ENCODE measurements at regions not wholly inside any gene's neighbourhood (a gene's known extent, or its start where the extent isn't known, plus 50 kb on each side); places are given as distances from the start of the nearest gene placed in this dataset.

DNA sequence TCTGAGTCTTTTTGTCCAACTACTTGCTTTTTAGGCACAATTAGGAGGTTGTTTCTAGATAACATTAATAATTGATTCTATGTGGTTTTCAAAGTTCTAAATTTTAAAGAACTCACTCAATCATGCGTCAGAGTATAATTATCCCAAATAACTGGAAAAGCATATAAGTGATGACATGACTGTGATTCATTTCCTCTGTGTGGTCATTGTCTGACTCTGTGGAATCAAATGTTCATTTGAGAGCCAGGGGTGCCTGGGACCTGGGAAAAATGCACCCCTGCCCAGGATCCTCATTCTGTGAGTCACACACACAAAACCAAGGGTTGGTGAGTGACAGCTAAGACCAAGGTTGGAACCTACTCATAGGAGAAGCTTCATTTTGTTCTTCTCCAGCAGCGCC, 127.1 kb upstream of the MLIP start:
- peak; percentile 96 for DNase-seq (ENCODE audit: low read depth)
- no peak overlapping the region for H3K4me3 ChIP-seq (ENCODE audit: low read depth, low read length)
- TF ChIP-seq, protein P1, sequence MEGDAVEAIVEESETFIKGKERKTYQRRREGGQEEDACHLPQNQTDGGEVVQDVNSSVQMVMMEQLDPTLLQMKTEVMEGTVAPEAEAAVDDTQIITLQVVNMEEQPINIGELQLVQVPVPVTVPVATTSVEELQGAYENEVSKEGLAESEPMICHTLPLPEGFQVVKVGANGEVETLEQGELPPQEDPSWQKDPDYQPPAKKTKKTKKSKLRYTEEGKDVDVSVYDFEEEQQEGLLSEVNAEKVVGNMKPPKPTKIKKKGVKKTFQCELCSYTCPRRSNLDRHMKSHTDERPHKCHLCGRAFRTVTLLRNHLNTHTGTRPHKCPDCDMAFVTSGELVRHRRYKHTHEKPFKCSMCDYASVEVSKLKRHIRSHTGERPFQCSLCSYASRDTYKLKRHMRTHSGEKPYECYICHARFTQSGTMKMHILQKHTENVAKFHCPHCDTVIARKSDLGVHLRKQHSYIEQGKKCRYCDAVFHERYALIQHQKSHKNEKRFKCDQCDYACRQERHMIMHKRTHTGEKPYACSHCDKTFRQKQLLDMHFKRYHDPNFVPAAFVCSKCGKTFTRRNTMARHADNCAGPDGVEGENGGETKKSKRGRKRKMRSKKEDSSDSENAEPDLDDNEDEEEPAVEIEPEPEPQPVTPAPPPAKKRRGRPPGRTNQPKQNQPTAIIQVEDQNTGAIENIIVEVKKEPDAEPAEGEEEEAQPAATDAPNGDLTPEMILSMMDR (conservative IDR thresholded peaks at IDR 0.05; ENCODE audit: low read depth, low read length), result no peak

DNA sequence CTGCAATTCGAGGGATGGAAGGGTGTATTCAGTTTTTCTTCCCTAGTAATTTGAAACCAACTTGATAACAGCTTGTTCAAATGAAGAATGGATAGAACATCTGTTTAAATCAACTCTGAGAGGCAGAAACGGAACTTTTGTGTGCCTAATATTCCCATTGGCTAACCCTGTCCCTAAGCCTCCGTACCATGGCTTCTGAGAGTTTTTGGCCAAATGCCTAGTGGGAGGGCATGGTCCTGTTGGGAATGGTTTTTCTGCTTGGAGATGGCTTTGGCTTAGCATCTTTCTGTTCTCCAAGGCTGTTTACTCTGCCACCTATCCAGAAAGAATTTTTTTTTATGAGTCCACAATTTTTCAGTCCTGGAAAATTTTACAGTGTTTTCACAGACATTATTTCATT, 126.7 kb upstream of the MLIP start:
- no peak for DNase-seq (ENCODE audit: low read depth)
- TF ChIP-seq, protein P1 (conservative IDR thresholded peaks at IDR 0.05; ENCODE audit: low read depth, low read length), result no peak
- H3K4me3 ChIP-seq (ENCODE audit: low read depth, low read length), result no peak overlapping the region

DNA sequence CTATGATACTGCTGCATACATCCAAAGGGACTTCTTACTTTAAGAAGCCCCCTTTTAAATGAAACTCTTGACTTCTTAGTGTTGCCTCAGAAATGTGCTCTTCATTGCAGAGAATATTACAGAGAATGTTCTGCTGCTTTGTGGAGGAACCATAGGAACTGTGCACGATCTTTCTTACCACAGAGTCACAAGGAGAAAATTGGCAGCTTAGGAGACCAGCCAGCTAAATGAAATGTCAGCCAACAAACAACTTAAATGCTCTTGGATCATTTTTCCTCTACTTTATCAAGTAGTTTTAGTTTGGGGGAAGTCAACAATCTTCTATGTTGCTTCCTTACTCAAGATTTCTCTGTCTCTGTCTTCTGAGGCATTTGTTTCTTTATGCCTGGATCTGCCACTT, 125.9 kb upstream of the MLIP start:
- H3K4me3 ChIP-seq (ENCODE audit: low read depth, low read length), result no peak overlapping the region
- TF ChIP-seq, protein P1 (conservative IDR thresholded peaks at IDR 0.05; ENCODE audit: low read depth, low read length), result no peak
- peak; percentile 69 for DNase-seq (ENCODE audit: low read depth)

DNA sequence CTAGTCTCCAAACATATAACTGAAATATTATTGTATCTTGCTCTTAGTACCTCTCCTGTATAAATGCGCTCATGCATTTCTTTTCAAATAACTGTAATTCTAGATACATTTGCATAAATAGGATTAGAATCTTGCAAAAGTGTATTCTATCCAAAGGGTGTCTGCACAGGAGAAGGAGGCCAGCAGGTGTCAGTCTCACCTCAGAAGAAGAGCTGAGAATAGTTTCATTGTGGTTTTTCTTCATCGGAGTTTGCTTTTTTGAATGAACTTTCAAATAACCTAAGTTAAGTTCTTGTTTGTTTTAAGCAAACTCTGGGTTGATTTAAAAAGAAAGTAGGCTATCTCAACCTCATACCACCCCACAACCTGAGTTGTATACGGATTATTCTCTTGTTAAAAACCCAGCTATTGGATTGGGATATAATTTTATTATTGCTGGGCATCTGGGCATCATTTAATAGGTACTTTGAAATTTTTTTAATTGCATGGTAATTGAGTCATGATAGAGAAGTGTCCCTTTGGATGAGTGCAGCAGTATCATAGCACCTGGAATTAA, 125.0 kb upstream of the MLIP start:
- no peak overlapping the region for H3K4me3 ChIP-seq (ENCODE audit: low read depth, low read length)
- TF ChIP-seq, protein P1 (conservative IDR thresholded peaks at IDR 0.05; ENCODE audit: low read depth, low read length), result peak; percentile 95
- DNase-seq (ENCODE audit: low read depth), result peak; percentile 91

DNA sequence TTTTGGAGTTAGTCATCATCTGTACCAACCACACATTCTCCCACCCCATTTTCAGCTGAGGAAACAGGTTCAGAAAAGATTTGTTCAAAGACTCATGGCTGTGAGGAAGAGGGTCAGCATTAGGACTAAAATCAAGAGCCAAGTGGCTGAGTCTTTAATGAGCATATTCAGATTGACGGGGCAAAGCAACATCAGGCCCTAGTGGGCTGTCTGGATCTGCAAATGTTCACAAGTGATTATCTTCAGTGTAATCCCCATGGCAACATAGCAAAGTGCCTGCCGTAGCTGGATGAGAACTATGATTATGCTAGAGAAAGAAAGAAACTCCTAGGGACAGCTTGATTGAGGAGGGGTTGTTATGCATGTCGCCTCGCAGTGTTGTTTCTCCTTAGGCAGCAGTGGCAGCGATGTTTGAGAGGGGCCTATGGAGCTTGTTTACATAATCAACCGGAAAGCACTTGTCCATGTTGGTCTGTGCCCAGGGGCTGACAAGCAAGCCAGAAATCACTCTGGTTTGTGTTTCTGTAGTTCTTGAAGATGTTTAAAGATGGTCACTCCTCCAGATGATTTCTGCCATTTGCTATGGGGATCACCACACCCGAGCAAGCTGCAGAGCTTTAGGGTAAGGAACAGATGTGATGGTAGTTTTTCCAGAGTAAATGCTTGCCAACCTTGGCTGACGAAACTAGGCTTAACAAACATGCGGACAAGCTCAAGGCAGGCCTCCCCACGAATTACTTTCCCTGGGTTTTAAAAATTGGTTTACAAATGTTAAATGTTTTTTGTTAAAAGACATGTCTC, 124.3 kb upstream of the MLIP start:
- TF ChIP-seq, protein P1 (conservative IDR thresholded peaks at IDR 0.05; ENCODE audit: low read depth, low read length), result no peak
- no peak overlapping the region for H3K4me3 ChIP-seq (ENCODE audit: low read depth, low read length)
- DNase-seq (ENCODE audit: low read depth), result peak; percentile 58

DNA sequence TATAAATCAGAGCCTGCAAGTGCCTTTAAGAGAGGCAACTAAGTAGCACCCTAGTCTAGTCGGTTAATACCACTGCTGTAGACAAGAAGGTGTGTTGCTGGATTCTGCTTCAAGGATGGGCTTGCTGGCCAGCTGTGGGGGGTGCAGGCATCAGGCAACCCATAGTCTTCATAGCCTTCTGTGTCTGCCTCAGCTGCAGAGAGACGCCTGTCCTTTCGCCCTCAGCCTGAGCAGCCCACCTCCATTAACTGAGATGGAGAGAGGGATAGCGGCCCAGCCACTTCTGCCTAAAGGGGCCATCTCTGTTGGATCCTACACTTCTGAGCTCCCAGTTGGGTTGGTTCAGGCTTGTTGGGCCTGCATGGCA, 123.7 kb upstream of the MLIP start:
- TF ChIP-seq, protein P1 (conservative IDR thresholded peaks at IDR 0.05; ENCODE audit: low read depth, low read length), result no peak
- DNase-seq (ENCODE audit: low read depth), result no peak
- no peak overlapping the region for H3K4me3 ChIP-seq (ENCODE audit: low read depth, low read length)

DNA sequence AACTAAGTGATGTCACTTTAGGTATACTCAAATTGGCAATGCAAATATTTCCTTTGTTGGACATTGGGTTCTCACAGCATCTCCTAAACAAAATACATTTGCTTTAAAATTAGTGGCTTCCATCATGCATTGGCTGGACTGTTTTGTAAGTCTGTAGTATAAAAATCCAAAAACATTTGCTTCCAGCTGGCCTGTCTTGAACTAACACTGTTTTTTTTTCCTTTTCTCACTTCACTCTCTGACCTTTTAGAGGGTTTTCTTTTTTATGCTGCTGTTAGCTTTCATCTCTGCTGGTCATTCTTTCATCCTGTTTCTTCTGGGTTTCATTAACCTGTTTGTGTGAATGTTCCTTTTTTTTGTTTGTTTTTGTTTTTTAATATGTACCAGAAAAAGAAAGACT, 121.7 kb upstream of the MLIP start:
- TF ChIP-seq, protein P1 (conservative IDR thresholded peaks at IDR 0.05; ENCODE audit: low read depth, low read length), result no peak
- no peak overlapping the region for H3K4me3 ChIP-seq (ENCODE audit: low read depth, low read length)
- DNase-seq (ENCODE audit: low read depth), result peak; percentile 57
